NCI-H446 treated with DMSO at 0.1 percent for 48 hours (cell line): ENCODE measurements at regions not wholly inside any gene's neighbourhood (a gene's known extent, or its start where the extent isn't known, plus 50 kb on each side); places are given as distances from the start of the nearest gene placed in this dataset.
A peak's percentile ranks its signal among the peaks of the same experiment; 100 is the strongest.
"Not testable (repeated sequence)": the region's sequence is repeated elsewhere in the genome, so short reads cannot be mapped to it uniquely, and the experiment has no call there.

Experiments used
- DNase-seq: peaks from one replicate; lab custom pipeline; 2025; lab: John Stamatoyannopoulos, UW

DNA sequence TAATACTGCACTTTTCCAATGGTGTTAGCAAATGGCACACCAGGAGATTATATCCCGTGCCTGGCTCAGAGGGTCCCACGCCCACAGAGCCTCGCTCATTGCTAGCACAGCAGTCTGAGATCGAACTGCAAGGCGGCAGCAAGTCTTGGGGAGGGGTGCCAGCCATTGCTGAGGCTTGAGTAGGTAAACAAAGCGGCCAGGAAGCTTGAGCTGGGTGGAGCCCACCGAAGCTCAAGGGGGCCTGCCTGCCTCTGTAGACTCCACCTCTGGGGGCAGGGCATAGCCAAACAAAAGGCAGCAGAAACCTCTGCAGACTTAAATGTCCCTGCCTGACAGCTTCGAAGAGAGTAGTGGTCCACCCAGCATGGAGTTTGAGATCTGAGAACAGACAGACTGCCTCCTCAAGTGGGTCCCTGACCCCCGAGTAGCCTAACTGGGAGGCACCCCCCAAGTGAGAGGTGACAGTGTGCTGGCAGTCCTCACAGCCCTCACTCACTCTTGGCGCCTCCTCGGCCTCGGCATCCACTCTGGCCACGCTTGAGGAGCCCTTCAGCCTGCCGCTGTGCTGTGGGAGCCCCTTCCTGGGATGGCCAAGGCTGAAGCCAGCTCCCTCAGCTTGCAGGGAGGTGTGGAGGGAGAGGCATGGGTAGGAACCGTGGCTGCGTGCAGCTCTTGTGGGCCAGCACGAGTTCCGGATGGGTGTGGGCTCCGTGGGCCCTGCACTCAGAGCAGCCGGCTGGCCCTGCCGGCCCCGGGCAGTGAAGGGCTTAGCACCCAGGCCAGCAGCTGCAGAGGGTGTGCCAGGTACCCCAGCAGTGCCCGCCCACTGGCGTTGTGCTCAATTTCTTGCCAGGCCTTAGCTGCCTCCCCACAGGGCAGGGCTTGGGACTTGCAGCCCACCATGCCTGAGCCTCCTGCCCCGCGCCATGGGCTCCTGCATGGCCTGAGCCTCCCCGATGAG lies 188.0 kb downstream of the MMUT start:
- not testable (repeated sequence) for DNase-seq

DNA sequence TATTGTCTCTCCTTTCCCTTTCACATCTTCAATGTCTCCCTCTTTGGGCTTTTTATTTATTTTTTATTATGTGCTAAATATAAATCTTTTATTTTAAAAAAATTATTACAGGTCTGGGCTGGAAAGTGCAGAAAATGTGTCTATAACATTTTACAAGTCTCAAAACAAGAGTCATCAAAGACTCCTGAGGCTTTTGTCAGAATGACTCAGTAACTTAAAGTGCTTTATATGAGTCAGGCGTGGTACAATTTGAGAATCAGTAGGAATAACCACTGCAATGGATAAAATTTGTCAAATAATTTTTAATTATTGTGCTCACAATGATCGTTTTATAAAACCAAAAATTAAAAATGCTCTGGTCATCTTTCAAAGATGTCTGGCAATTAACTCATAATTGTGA lies 193.9 kb downstream of the MMUT start:
- no peak for DNase-seq

DNA sequence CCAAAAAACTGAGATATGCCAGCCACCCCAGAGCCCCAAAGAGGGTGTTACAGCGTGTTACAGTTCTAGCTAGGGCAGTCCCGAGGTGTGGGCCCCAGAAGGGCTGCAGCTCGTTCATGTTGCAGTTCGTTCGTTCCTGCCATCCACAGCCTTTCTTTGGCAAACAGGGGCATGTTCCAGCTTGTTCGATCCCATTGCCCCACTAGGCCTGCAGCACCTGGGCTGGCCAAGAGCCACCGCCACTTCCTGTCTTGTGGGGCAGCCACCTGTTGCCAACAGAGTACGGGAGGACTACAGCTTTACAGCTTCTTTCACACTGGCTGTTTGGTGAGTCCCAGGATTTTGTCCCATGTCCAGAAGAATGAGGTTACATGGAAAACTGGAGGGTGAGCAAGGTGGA lies 198.1 kb downstream of the MMUT start:
- DNase-seq, result no peak

GRCh38 chr6:49264496-49264895 lies 198.6 kb downstream of the MMUT start:
- no peak for DNase-seq

DNA sequence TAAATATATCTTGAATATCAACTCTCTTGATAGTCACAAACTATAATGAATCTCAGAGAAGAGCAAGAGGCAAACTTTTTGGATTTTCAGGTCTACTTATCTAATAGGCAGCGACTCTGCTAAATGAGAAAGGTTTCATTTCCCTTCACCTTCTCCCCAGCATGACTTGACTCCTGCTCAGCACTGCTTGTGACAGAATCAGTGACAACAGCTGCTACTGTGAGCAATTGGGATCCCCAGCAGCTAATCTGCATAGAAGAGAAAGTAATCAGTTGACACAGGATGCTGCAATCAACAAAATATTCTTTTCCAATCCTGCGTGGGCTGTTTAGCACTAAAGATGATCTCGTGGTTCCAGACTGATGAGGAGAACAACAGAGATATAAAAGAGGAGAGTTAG lies 205.5 kb downstream of the MMUT start:
- DNase-seq, result no peak

DNA sequence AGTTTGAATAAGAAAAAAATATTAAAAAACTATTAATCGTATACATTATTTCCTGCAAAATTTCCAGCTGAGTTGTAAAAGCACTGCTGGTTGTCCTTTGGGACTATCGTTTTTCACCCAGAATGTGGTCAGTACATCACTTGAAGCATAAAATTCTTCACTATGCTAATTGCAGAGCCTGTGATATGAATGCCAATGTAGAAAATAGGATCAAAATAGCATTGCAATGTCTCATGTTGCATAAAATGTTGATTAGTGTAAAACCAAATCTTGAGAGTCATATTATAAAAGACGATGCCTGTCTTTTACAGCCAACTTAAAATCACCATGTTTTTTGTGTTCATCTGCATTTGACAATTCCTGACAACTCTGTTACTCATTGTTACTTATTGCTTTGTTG lies 207.7 kb downstream of the MMUT start:
- DNase-seq, result no peak

GRCh38 chr6:49252901-49253300 lies 210.2 kb downstream of the MMUT start:
- no peak for DNase-seq

DNA sequence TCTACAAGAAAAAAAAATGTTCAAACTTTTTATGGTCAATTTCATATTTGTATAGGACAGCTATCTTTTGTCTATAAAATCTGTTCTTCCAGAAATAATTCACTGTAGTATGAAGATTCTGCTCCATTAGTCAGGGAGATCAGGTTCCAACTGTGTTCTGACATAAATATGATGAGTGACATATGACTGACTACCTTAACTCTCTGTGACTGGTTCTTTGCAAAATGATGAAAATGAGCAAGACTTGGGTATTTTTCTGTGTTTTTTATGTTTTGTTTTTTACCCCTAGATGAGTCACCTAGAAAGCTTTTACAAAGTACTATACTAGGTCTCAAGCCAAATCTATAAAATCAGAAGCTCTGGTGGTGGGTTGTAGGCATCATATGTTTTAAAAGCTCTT lies 229.6 kb downstream of the MMUT start:
- no peak for DNase-seq

- DNase-seq, result no peak
Measured at GRCh38 chr6:49225471-49225870, 237.6 kb downstream of the MMUT start.

- no peak for DNase-seq
Measured at GRCh38 chr6:49220293-49220692, 242.8 kb downstream of the MMUT start.

DNA sequence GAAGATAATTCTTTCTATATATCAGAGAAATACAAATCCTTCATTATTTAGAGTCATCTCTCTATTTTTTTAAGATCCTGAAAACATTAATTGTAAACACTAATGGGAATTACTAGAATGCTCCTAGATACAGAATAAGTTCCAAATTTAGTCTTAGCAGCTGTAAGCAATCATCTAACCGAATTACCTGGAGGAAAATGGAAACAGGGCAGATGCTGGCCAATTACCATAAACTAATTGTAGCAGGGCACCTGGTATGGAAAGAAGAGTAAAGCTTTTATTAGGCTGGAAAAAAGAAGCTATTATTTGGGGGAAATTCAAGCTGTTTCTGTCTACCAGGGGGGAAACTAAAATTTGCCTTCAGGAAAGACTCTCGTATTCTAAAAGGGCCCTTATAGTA lies 257.5 kb downstream of the MMUT start:
- DNase-seq, result no peak

DNA sequence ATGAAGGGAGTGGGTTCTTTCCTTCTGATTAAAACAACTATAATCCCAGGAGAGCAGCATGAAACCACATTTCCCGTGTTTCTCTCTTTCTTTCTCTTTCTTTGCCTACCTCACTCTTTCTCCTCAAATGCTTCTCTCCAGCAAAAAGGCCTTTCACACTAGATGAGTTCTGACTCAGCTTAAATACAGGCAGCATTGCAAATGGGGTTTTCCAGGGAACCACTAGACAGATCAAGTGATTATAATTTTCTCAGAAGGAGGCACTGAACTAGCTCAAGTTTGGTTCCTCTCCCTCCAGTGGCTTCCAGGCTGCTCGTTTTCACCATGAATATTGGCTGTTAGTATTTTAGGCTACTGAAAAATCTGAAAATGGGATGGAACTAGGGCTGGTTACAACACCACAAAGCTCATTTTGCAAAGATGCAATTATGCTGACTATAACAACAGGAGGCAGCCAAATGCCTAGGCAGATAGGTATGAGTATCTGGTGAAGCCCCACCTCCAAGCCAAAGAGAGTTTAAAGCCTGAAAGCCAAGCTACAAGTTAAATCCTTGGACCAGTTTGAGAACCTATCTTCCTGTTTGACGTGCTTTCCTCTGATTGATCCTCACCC lies 260.0 kb downstream of the MMUT start:
- no peak for DNase-seq

GRCh38 chr6:49198015-49198414 lies 265.0 kb downstream of the MMUT start:
- no peak for DNase-seq

- DNase-seq, result not testable (repeated sequence)
Measured at GRCh38 chr6:49162379-49162778, 300.7 kb downstream of the MMUT start.

DNA sequence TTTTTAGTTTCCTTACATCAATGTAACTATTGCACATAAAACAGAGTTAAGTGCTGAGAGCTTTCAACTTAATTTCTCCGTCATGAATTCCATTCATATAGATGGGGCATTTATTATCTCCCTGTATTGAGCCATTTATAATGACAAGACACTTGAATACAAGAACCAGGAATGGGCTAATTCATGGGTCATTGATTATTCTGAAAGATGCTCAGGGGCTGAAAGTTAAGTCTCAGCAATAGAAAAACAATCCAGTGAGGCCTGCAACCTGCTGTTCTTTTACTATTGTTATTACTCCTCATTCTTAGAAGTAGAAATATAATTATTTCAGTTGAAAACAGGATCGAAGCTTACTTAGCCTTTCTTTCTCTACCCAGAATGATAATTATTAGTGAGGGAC lies 307.7 kb downstream of the MMUT start:
- no peak for DNase-seq

DNA sequence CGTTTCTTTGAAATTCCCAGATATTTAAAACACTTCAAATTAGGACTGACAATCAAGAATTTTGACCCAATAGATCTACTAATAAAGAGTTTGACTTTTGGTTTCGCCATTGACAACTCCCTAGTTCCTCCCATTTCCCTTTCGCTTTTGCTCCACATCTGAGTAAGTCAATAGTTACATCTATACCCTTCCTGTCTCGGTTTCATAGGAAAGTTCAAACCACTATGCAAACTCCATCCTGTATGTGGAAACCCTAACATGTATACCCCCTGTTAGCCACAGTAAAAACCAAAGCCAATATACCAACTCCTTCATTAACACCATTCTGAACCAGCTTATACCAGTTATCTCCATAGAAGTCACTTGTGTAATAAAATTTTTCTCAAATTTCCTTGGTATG lies 311.1 kb downstream of the MMUT start:
- DNase-seq, result no peak

- DNase-seq, result no peak
Measured at GRCh38 chr6:49151461-49151860, 311.6 kb downstream of the MMUT start.

DNA sequence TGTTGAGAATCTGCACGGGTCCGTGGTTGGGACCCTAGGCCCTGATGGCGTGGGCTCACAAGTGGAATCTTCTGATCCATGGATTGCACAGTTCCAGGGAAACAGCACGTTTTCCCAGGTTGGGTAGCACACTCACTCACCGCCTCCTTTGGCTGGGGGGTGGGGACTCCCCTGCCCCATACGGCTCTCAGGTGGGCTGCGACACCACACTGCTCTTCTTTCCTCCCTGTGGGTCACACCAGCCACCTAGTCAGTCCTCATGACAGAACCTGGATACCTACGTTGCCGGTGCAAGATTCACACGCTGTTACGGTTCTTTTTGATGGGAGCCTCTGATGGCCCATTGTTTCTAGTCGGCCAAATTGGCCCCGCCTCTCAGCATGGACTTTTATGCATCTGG lies 312.0 kb downstream of the MMUT start:
- DNase-seq, result no peak

DNA sequence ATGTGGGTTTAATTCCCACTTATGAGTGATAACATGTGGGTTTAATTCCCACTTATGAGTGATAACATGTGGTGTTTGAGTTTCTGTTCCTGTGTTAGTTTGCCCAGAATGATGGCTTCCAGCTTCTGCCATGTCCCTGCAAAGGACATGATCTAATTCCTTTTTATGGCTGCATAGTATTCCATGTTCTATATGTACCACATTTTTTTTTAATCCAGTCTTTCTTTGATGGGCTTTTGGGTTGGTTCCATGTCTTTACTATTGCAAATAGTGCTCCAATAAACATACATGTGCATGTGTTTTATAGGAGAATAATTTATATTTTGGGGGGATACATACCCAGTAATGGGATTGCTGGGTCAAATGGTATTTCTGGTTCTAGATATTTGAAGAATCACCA lies 317.8 kb downstream of the MMUT start:
- no peak for DNase-seq

GRCh38 chr6:49142421-49143151 lies 320.5 kb downstream of the MMUT start:
- DNase-seq, result no peak

GRCh38 chr6:49121970-49122369 lies 341.1 kb downstream of the MMUT start:
- no peak for DNase-seq

DNA sequence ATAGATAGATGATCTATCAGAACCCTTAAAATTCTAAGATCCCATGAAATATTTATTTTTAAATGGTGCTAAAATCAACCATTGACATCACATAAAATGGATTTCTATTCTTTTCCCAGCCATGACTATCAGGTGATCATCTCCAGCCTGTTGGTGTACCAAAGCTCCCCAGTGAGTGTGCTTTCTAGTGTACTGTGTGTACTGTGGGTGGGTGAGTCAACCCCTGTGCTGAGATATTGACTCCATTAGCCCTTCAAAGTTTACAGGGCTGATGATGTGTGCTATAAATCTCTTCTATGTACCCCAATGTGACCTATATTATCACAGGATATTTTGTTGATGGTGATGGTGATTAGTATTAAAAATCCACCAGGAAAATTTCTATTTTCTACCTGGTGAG lies 344.6 kb downstream of the MMUT start:
- no peak for DNase-seq

- DNase-seq, result peak; percentile 68
Measured at GRCh38 chr6:49110916-49111315, 352.1 kb downstream of the MMUT start.
